ENCODE measurements at regions not wholly inside any gene's neighbourhood (a gene's known extent, or its start where the extent isn't known, plus 50 kb on each side); places are given as distances from the start of the nearest gene placed in this dataset.
A peak's percentile ranks its signal among the peaks of the same experiment; 100 is the strongest.

- Histone ChIP-seq H3K4me3 (ENCODE audit: low read depth, low read length) (no peak overlapping the region), H3K27me3 (ENCODE audit: control insufficient read depth, insufficient read depth, low read length) (peaks cover 1% of the 10 kb centered on the region), H3K36me3 (ENCODE audit: control insufficient read depth, insufficient read depth, low read length) (no peaks in the 10 kb centered on the region)
- ChIA-PET CTCF (interaction anchor here (1.7 kb wide), 1 partner anchor 12 kb away, joined by 3 read pairs; no protein-coding TSS in a partner anchor), POLR2A (no interaction called here)
- no peak for DNase-seq (ENCODE audit: low read depth)
- TF ChIP-seq CTCF (IDR thresholded peaks at IDR 0.05; ENCODE audit: insufficient read depth, low read depth, low read length) = no peak
Observed at GRCh38 chr5:17356551-17356950, 139.1 kb downstream of the BASP1 start.

GRCh38 chr5:17357504-17357903 is 140.1 kb downstream of the BASP1 start:
- ChIA-PET CTCF (interaction anchor here (0.7 kb wide), 1 partner anchor 15 kb away, joined by 3 read pairs; no protein-coding TSS in a partner anchor), POLR2A (no interaction called here)
- Histone ChIP-seq H3K36me3 (ENCODE audit: control insufficient read depth, insufficient read depth, low read length) (no peaks in the 10 kb centered on the region), H3K4me3 (ENCODE audit: low read depth, low read length) (no peak overlapping the region), H3K27me3 (ENCODE audit: control insufficient read depth, insufficient read depth, low read length) (no peaks in the 10 kb centered on the region; the same call in 1 of the 2 replicates)
- no peak for DNase-seq (ENCODE audit: low read depth)
- no peak for TF ChIP-seq CTCF (IDR thresholded peaks at IDR 0.05; ENCODE audit: insufficient read depth, low read depth, low read length)

- CTCF ChIA-PET = no interaction called here
- TF ChIP-seq CTCF (IDR thresholded peaks at IDR 0.05; ENCODE audit: insufficient read depth, low read depth, low read length) = no peak
Observed at GRCh38 chr5:17358031-17358430, 140.0 kb upstream of the TAF11L2 start.

GRCh38 chr5:17359451-17360011 is 138.5 kb upstream of the TAF11L2 start:
- no peak for TF ChIP-seq CTCF (IDR thresholded peaks at IDR 0.05; ENCODE audit: insufficient read depth, low read depth, low read length)
- Histone ChIP-seq H3K36me3 (ENCODE audit: control insufficient read depth, insufficient read depth, low read length) (no peaks in the 10 kb centered on the region), H3K27me3 (ENCODE audit: control insufficient read depth, insufficient read depth, low read length) (no peaks in the 10 kb centered on the region; the same call in 1 of the 2 replicates), H3K4me3 (ENCODE audit: low read depth, low read length) (no peak overlapping the region)
- peak; percentile 84 for DNase-seq (ENCODE audit: low read depth)
- ChIA-PET POLR2A (no interaction called here), CTCF (interaction anchor here (1.1 to 1.2 kb wide), 2 partner anchors 10 to 12 kb away, joined by 3 read pairs; no protein-coding TSS in a partner anchor)

More at GRCh38 chr5:17358031-17358430, 140.0 kb upstream of the TAF11L2 start:
- H3K4me3 ChIP-seq (ENCODE audit: low read depth, low read length) = no peak overlapping the region
- DNase-seq (ENCODE audit: low read depth) = no peak
- POLR2A ChIA-PET = no interaction called here
- H3K27me3 ChIP-seq (ENCODE audit: control insufficient read depth, insufficient read depth, low read length) = no peaks in the 10 kb centered on the region; the same call in 1 of the 2 replicates
- no peaks in the 10 kb centered on the region for H3K36me3 ChIP-seq (ENCODE audit: control insufficient read depth, insufficient read depth, low read length)

- no peaks in the 10 kb centered on the region; the same call in 1 of the 2 replicates for H3K27me3 ChIP-seq (ENCODE audit: control insufficient read depth, insufficient read depth, low read length)
- no peak for DNase-seq (ENCODE audit: low read depth)
- no peak for TF ChIP-seq CTCF (IDR thresholded peaks at IDR 0.05; ENCODE audit: insufficient read depth, low read depth, low read length)
- ChIA-PET CTCF (no interaction called here), POLR2A (no interaction called here)
- H3K36me3 ChIP-seq (ENCODE audit: control insufficient read depth, insufficient read depth, low read length) = no peaks in the 10 kb centered on the region
- H3K4me3 ChIP-seq (ENCODE audit: low read depth, low read length) = no peak overlapping the region
Observed at GRCh38 chr5:17360879-17361278, 137.2 kb upstream of the TAF11L2 start.

All from BJ (cell line).